Hepatic stellate cell (primary cell): ENCODE measurements at regions not wholly inside any gene's neighbourhood (a gene's known extent, or its start where the extent isn't known, plus 50 kb on each side); places are given as distances from the start of the nearest gene placed in this dataset.
"Not testable (repeated sequence)": the region's sequence is repeated elsewhere in the genome, so short reads cannot be mapped to it uniquely, and the experiment has no call there.

Source experiments
- DNase-seq: peaks from one replicate; pipeline ENCODE4 v3.0.0; 2011; ENCODE audit warnings: low spot score

- DNase-seq = no peak
Observed at GRCh38 chr3:102909904-102910303, 475.1 kb downstream of the ZPLD1 start.

- DNase-seq = no peak
Observed at GRCh38 chr3:102916532-102916931, 481.7 kb downstream of the ZPLD1 start.

DNA sequence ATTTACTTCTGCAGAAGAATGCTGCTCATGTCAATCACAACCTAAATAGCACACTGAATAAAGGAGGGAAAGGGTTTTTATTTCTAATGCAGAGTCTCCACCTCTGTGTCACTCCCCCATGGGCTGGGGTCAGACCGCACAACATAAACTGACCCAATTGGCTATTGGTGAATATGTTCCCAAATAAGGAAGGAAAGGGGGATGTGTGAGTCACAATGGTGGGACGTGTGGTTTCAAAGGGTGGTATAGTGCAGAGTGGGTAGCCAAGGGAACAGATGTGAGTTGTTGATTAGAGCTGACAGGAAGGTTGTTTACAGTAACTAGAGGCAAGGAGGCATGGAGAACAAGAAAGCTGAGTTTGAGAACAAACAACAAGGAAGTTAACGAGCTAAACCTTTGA, 491.8 kb downstream of the ZPLD1 start:
- no peak for DNase-seq

DNA sequence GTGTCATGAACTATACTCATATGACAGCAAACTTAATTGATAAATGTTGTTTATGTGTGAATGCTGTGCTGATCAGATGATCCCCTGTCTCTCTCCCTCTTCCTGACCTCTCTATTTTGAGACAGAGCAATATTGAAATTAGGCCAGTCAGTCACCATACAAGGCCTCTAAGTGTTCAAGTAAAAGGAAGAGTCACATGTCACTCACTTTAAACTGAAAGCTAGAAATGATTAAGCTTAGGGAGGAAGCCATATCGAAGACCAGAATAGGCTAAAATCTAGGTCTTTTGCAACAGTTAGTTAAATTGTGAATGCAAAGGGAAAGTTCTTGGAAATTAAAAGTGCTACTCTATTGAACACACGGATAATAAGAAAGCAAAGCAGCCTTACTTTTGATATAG, 498.6 kb downstream of the ZPLD1 start:
- no peak for DNase-seq

GRCh38 chr3:102936511-102937045, 501.8 kb downstream of the ZPLD1 start:
- DNase-seq = no peak

- no peak for DNase-seq
Observed at GRCh38 chr3:102941786-102942185, 507.0 kb downstream of the ZPLD1 start.

DNA sequence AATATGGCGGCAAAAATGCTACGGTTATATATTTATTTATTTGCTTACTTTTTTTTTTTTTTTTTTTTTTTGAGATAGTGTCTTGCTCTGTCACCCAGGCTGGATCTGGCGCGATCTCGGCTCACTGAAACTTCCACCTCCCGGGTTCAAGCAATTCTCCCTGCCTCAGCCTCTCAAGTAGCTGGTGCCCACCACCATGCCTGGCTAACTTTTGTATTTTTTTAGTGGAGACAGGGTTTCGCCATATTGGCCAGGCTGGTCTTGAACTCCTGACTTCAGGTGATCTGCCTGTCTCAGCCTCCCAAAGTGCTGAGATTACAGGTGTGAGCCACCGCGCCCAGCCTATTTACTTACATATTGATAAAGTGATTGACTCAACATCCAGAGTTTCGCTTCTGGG, 511.6 kb downstream of the ZPLD1 start:
- DNase-seq = not testable (repeated sequence)

DNA sequence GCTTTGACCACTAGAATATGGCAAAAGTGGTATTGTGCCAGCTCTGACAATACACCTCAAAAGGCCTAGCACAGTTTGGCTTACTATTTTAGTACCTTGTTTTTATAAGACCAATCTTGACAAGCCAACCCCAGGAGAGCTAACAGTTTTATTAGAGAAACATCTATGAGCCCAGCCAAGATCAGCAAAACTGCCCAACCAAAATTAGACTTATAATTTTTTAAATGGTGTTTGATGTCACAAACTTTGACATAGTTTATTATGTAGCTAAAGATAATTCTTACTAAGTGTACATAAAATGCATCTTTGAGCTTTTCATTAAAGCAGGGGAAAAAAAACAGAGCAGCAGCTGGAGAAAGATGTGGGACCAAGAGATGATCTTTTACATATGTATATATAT, 537.5 kb downstream of the ZPLD1 start:
- no peak for DNase-seq

DNA sequence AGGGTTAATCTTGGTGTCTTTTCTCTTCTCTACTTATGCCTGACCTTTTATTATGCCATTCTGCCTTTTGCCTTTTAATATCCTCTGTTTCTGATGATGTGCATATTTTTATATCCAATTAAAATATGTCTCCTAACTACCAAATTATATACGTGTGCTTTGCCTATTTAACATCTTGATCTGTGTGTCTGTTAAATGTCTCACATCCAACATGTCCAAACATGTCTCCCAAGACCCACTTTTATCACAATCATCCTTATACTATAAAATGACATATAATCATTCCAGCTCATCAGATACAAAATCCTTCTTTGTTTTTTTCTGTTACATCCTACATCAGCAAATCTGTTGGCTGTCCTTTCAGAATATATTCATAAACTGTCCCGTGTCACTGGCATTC, 539.5 kb downstream of the ZPLD1 start:
- no peak for DNase-seq

DNA sequence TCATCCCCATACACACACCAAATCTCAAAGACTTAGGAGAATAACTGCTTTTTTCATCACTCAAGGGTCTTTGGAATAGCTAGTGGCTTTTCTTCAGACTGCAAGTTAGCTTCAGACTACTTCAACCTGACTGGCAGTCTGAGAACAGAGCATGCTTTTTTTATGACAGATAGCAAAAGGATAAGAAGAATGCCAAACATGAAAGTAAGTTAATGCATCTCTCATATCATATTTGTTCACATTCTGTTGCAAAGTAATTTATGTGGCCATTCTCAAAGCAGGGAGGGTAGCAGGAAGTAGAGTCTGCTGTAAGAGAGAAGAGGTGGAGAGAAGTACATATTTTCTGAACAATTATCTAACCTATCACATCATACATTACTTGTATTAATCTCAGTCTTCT, 544.4 kb downstream of the ZPLD1 start:
- DNase-seq = no peak

- no peak for DNase-seq
Observed at GRCh38 chr3:102979682-102980354, 545.0 kb downstream of the ZPLD1 start.

DNA sequence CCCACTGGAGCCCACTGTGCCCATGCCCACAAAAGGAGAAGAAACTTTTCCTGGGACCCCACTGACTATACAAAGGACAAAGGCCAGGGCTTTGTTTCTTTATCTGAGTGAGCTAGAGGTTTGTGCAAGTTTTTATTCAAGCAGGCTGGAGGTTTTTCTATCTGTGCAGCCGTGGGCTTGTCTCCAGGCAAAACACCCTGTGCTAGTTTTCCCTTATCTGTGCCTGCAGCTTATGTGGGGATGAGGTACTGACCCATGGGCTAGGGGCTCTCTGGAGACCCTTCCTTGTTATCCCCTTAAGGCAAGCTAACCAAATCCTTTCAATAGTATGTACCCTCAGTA, 545.5 kb downstream of the ZPLD1 start:
- DNase-seq = no peak

- no peak for DNase-seq
Observed at GRCh38 chr3:103002425-103003176, 567.8 kb downstream of the ZPLD1 start.

DNA sequence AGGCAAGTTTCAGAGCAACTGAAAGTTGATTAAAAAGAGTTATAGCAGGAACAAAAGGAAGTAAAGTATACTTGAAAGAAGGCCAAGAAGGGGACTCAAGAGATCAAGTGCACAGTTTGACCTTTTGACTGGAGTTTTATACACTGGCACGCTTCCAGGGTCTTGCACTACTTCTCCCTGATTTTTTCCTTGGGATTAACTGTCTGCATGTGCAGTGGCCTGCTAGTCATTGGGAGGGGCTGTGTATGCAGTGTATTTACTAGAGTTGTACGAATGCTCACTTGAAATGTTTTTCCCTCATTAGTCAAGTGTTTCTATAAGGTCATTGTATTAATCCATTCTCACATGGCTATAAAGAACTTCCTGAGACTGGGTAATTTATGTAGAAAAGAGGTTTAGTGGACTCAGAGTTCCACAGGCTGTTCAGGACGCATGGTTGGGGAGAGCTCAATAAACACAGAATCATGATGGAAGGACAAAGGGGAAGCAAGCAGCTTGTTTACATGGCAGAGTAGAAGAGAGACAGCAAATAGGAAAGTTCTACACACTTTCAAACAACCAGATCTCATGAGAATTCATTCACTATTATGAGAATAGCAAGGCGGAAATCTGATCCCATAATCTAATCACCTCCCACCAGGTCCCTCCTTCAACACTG, 571.8 kb downstream of the ZPLD1 start:
- DNase-seq = no peak

- no peak for DNase-seq
Observed at GRCh38 chr3:103009609-103010008, 574.8 kb downstream of the ZPLD1 start.

DNA sequence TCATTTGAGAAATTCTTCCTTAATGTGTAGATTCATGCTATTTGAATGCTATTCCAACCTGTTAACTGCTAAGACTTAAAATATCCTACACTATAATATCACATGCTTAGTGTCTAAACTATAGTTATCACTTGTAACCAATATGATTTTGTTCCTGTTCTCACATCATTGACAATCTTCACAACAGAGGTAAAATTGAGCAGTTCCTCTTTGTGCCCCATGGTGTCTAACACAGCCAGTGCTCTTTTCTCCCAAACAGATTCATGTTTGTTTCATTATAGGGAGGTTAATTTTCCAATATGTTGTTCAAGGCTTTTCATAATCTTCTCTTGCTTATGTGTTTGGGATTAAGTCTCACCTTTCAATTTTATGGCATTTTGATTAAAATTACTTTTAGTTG, 591.1 kb downstream of the ZPLD1 start:
- DNase-seq = no peak

GRCh38 chr3:103033841-103034240, 599.0 kb downstream of the ZPLD1 start:
- DNase-seq = no peak

DNA sequence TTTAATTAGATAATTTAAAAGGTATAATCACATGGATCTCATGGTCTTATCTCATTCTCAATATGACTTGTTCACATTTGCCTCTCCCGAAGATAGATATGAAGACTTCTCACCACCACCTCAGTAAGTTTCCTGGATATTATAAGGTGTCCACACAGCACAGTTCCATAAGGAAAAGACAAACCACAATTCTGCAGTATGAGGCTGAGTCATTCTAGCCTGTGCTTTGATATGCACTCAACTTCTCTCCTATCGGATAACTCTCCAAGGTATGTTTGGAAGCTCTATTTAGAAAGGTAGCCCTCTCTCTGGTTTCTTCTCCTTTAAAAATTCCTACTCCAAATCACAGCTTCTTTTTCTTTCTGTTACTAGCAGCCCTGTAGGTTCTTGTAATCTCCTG, 612.8 kb downstream of the ZPLD1 start:
- no peak for DNase-seq

- DNase-seq = no peak
Observed at GRCh38 chr3:103048068-103048722, 613.4 kb downstream of the ZPLD1 start.

DNA sequence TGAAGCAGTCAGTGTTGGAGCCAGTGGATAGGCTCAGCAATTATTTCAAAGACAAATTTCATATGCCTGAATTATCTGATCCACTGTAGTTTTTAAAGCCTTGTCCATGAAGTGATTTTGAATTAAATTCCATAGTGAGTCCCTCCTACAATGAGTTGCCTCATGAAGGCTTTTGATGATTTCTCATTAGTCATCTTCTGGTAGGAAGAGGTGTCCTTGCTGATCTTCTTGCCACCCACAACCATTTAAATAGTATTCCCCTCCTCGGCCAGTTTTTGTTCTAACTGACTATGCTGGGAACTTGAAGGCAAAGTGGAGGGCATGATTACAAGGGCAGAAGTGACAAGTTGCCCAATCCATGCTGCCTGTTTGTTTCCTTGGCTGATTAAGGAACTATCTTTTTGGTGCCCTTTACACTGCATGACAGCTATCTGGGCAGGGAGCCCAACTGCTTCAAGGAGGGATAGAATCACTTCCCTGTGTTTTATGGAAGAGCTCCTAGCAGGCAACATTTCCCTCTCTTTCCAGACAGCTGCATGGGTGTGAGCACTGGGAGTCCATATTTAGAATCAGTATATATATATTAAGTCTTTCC, 617.5 kb downstream of the ZPLD1 start:
- no peak for DNase-seq

- DNase-seq = no peak
Observed at GRCh38 chr3:103055021-103055520, 620.3 kb downstream of the ZPLD1 start.

- DNase-seq = no peak
Observed at GRCh38 chr3:103056542-103056941, 621.7 kb downstream of the ZPLD1 start.
